GM03348 (cell line): ENCODE measurements at regions not wholly inside any gene's neighbourhood (a gene's known extent, or its start where the extent isn't known, plus 50 kb on each side); places are given as distances from the start of the nearest gene placed in this dataset.

Experiments
- DNase-seq: peaks from one replicate; pipeline ENCODE4 v3.0.0; 2012; ENCODE audit warnings: low spot score

DNA sequence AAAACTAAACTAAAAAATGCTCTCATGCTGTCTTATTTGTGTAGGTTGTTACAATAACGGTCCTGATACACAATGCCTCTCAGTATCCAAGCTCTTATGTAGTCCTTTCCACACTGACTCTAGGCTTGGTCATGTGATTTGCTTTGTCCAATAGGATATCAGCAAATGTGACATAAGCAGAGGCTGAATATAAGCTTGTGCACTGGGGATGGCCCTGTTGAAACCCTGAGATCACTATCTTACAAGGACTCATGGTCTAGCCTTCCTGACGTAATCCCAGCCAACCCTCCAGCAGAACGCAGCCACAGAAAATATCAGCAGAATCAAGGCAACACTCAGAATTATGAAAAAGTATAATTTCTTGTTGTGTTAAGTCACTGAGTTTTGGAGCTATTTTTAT, 145.1 kb upstream of the CCN2 start:
- DNase-seq: peak; percentile 16

DNA sequence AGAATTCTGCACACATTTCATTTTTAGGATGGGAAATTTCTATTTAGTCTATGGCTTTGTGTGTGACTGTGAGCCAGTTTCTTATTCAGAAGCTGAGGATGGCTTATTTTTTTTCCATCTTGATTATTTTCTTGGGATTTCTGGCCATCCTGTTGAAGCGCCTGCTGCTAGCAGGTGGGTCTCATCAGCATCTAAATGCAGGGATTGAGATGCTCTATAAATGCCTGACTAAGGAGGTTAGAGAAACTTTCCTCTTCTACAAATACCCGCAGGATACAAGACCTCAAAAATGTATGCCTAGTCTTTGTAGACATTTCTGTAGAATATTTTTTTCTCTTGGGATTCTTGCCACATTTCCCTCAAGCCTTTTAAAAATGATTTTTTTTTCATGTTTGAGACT, 138.0 kb upstream of the CCN2 start:
- DNase-seq: no peak

DNA sequence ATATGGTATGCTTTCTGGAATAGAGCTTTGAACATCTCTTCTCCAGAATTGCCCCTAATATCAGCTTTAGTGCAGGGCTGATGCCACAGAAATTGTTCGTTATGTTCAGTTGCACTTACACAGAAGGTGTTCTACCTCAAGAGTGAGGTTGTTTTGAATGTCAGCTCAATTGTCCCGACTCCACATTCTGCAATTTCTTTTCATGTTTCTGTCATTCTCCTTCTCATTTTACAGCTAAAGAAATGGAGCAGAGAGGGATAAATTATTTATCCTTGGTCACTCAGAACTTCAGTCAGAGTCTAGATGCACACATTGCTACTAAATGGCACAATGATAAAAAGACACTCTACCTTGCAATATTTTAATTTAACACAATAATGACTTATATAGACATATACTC, 137.0 kb upstream of the CCN2 start:
- no peak for DNase-seq

DNA sequence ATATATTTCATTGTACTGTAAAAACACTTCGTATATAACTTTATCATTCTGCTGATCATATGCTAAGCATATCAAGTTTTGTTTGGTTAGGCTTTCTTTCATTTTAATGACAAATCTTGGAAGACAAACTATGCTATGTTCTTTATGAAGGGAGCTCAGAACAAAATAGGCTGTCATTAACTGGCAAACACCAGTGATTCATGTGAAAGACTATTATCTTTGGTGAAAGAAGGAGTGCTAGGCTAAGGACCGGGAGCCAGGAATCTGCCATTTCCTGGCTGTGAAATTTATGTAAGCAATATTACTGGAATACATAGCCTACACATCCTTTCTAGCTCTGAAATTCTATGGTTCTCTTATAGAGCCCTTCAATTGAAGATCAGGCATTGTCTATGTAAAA, 136.2 kb upstream of the CCN2 start:
- no peak for DNase-seq

DNA sequence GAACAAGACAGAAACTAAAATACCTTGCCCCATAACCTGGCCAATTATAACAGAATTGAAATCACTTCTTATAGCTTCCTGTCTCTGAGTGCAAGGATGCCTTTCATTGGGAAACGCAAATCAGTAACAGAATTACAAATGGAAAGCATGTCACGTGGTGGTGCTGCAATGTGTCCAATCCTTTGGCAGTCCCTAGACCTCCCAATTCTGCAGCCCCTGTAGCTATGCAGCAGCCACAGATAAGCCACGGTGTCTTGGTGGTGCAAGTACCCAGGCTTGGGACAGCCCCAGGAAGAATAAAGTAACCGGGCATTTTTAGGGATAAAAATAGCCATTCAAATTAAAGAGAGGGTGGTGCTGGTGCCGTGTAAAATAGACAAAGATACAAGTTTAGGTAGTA, 134.6 kb upstream of the CCN2 start:
- DNase-seq: no peak

DNA sequence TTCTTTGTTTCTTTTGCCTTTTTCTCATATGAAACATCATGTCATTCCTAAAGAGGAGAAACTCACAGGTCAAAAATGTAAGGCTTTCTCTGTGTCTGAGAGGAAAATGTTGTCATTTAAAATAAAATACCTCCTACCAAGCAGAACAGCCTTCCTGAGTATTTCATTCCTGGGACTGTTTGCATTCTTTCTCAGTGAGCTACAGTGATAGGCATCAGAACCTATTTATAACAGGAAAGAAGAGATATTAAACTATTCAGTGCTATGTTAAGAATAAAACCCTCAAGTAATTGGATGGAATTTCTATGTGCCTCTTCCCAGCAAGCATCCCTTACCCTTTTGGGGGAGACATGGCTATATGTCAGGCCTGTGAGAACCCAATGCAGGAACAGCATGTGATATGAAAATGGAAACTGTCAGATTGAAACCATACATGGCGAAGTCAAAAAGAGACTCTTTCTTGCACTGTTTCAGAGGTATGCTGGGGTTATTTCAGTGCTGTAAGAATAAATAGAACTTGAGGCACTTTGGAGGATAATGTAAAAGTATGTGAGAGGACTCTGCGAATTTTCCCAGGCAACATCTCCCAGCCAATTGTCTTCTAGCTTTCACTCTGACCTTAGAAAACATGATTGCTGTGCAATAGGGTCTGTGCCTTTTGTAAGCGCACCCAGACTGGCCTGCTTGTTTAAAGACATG, 133.8 kb upstream of the CCN2 start:
- peak; percentile 77 for DNase-seq

DNA sequence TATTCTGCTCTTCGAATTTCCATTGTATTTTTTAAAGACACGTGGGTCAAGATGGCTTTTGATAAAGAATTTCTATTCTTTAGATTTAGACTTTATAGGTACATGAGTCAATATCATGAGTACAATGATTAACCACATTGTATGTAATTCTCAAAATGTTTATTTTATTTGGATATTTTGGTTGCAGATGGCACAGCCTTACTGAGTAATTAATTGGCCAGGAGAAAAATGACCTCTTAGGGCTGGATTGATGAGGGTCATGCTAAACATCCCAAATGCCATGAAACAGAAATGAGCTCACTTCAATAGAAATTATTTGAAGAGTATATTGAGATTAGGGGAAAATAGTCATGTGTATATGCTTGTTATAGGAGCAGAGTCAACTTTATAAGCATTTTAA, 131.2 kb upstream of the CCN2 start:
- DNase-seq: no peak

DNA sequence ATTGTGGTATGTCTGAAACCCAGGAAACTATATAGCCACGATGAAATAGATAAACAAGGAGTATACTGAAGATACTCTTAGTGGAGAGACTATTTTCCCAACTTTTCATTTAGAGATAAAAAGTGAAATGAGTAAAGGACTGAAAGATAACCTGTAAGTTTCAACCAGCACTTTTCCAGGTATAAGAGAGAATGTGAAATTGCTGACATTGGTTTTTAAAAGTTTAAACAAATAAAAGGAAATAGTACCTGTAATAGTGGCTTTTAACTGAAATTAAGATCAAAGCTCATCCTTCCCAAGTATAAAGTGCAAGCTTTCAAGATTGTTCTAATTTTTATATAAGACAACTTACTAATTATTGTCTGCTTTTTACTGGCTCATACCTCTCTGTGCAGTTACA, 130.2 kb upstream of the CCN2 start:
- DNase-seq: no peak

DNA sequence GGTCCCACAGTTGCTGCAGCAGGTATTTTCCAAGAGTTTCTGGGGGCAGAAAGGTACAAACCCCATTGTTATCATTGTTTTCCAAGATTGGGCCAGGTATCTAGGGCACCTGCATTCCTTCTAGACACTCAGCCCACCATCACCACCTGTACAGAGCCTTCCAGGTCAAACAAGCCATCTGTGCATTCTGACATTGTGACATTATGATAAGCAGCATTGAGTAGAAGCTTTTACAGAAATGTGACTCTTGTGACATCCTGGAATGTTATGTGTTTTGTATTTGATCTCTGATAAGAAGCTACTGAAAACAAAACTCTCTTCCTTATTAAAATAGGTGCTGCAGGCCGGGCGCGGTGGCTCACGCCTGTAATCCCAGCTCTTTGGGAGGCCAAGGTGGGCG, 128.1 kb upstream of the CCN2 start:
- no peak for DNase-seq

DNA sequence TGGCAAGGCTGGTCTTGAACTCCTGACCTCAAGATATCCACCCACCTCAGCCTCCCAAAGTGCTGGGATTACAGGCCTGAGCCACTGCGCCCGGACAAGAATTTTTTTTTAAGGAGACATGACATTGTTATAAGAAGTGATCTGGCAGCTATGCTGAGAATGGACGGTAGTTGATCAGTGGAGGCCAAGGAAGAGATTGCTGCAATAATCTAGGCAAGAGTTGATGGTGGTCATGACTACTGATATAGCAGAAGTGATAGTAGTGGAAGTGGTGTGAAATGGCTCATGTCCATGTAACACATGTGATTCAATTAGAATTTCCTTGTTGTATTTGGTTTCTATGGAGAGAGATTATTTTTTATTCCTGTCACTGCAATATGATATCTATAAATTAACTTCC, 125.3 kb upstream of the CCN2 start:
- DNase-seq: no peak

DNA sequence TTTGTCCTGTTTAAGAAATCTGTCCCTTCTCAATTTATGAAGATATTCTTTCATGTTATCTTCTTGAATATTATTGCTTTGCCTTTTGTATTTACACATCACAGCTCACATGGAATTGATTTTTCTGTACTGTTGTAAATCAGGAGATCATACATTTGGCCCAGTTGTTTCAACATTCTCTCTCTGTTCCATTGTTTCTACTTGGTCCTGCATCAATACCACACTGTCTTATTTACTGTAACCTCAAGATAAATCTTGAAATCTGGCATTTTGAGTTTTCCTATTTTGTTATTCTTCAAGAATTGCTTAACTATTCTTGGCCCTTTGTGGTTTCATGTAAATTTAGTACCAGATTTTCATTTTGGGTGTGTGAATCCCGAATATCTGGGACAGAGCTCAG, 121.7 kb upstream of the CCN2 start:
- DNase-seq: peak; percentile 43

DNA sequence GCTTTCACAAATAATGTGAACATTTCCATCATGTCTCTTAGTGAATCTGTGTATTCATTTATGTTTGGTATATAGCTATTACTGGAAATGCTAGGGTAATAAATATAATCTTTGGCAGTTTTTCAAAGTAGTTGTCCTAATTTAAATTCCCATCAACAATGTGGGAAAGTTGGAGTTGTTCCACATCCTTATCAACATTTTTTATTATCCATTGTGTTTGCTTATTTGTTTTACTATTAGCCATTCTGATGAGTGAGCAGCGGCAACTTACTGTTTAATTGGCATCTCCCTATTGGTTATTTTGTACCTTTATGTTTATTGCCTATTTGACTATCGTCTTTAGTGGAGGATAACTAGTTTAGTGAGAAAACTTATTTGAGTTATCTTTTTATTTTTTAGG, 121.1 kb upstream of the CCN2 start:
- DNase-seq: no peak

DNA sequence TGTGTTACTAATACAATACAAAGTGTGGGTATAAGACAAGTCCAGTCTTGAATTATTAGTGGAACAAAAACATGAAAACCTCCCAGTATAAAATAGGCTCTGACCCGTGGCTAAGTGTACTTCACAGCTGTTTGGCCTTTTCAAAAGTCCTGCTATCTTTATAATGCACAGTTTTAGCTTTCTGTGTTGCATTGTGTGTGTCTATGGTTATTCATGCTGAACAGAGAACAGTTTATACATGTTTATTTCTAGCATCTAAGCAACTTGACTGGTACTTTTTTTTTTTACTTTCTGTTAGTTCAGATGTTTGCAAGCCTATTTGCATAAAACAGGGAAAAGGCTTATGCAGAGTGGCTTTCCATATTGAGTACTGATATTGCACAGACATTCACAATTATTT, 119.2 kb upstream of the CCN2 start:
- DNase-seq: no peak

DNA sequence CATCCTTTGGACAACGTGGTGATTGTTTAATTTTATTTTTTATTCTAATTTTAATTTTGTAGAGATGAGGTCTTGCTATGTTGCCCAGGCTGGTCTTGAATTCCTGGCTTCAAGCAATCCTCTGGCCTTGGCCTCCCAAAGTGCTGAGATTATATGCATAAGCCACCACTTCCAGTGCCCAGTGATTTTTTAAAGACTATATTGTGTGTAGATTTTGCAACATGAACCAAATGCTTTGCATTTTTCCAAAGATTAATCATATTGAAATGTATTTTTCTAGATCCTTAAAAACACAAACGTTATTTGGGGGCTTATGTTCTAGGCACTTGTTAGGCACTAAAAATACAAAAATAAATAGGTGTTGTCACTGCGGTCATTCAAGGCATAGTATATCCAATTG, 117.6 kb upstream of the CCN2 start:
- no peak for DNase-seq

DNA sequence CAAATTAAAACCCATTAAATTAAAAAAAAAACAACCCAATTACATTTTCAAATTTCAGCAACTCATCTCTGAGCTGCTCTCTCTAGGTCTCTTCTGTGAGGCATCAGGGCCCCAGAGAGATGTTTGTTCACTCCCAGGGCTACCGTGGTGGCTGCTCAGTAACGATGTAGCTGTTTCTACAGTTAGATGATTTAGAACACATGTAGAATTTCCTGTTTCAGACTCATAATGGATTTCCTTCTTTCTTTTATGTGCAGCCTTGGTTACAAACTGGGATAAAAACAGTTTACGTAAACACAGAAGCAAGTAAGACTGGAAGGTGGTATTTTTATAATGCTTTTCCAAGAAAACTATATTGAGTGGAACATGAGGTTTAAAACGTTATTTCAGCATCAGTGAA, 116.1 kb upstream of the CCN2 start:
- peak; percentile 23 for DNase-seq

DNA sequence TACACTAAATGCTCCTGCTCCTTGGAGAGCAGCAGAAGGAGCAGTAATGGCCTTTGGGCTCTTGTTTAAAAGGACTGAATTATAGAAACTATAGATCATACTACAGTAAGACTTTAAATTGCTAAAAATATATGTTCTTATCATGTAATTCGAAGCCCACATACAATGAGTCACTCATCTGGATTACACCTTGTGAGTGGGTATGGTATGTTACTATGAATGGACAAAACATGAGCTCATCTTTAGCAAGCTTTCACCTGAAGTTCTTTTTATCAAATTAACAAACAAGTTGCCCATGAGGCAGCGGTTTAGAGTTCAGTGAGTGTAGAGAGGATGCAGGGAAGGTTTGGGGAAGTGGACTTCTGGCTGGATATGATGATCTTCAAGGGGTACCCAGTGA, 114.4 kb upstream of the CCN2 start:
- no peak for DNase-seq

DNA sequence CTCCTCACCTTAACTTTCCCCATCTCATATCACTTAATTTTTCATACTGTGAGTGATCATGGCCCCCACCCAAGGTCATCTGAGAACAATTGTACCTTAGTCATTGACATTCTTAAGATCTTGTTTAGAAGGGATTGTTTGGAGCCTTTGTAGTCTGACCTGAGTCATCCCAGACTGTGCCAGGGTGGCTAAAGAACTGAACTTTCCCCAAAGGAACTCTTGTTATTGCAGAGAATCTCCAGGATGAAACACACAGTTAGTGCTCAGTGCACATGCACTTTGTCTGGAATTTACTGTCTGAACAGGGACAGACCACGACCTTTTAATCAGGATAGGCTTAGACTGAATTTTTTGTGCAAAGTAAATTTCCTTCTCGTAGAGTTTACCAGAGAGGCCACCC, 112.6 kb upstream of the CCN2 start:
- DNase-seq: peak; percentile 52

DNA sequence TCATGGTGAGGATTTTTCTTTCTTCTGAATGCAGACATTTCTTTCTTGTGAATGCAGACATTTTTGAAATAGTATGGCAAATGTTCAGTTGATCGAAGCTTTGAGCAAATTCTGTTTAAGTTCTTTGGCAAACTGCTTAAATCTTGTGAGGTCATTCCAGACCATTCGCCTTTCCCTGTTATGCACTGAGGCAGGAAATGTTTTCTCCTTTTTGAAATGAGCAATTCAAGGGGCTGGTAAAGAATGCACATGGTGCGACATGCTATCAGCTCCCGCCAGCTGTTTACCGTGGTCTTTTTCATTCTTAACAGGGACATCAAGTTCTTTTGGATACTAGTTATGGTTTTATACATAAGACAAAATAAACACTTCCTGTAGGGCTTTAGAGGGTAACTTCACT, 112.0 kb upstream of the CCN2 start:
- no peak for DNase-seq

DNA sequence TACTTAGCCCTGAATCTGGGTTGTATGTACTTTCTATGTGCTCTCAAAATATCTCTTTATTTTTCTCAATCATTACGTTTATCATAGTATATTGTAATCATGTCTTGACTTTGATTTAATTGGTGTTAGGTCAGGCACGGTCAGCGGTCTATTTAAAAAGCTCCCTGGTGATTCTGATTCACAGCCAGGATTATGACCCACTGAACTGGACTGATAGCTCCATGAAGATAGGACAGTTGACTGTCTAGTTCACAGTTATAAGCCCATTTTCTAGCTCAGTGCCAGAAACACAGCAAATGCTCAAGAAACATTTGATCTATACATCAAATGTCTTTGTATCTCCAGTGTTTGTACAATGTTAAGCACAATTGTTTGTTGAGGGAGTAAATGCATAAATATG, 111.5 kb upstream of the CCN2 start:
- no peak for DNase-seq

DNA sequence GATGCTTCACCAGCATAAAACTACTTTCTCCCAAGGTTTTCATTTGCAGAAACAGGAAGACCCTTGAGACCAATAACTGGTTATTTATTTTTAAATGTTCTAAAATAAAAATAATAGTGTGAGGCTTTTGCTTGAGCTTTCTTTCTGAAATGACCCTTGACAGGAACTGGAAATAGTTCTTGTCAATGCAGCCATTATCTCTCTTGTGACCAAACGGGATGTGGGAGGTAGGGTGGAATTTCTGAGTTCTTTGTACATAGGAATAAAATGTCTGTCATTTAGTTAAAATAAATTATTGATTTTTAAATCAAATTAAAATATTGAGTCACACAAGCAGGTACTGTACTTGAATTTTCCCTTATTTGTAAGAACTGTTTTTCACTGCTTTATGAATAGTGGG, 110.2 kb upstream of the CCN2 start:
- no peak for DNase-seq

DNA sequence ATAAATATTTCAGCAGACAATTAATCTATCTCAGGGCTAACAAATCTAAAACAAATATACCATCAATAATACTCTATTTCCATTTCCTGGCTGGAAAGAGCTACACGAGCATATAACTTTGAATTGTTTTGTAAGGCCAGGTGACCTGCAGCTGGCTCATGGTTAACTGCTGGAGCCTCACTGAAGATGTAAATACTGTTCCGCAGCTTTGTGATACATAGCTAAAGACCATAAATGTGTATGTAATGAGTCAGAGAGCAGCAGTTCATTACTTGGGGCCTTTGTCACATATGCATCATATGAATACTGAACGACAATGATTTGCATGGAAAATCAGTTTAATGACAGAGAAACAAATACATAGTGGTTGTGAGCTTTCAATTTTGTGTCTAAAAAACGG, 109.4 kb upstream of the CCN2 start:
- no peak for DNase-seq

DNA sequence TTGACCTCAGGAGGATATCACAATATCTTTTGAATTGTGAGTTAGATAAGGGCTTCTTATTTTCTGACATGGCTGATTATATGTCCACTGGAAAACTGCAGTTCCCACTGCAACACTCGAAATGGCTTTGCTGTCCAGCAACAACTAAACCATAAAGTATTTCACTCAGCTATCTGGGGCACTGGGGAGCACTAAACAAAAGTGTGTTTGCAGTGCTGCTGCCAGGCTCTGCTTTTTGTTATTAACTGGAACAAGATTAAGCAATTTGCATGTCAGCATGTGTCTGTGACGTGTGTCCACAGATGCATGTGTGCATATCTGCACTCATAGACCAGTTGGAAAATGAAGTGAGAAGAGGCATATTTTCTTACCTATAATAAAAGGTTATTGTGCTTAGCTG, 107.8 kb upstream of the CCN2 start:
- peak; percentile 7 for DNase-seq

DNA sequence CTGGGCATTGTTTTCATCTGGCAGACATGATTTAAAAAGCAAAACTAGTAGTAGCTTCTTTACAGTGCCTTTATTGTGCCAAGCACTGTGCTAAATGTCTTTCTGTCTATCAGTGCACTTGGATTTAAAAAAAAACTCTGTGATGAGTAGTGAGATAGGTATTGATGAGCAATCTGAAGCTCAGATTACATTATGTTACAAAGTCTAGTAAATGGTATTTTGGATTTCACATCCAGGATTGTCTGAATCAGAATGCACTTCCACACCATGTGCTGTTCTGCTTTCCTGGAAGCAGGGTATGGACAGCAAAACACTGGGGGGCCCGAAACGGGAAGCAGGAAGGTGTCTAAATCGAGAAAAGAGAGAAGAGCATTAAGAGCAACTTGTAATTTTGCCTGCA, 103.4 kb upstream of the CCN2 start:
- peak; percentile 47 for DNase-seq

DNA sequence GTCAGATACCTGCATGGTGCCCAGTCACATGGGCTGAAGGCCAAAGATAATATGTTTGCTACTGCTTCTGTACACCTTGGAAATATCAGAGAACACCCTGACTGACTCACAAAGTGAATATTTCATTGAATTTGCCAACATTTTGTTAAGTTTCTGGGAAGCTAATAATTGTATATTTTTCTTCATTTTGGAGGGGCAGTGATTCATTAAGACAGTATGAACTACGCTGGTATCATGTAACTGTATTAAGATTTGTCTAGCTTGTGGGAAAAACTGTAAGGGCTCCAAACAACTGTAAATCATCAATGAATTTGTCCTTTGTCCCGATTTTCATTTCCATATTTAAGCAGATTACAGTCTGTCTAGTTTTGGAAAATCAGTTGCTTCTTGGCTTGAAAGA, 102.3 kb upstream of the CCN2 start:
- DNase-seq: peak; percentile 35

DNA sequence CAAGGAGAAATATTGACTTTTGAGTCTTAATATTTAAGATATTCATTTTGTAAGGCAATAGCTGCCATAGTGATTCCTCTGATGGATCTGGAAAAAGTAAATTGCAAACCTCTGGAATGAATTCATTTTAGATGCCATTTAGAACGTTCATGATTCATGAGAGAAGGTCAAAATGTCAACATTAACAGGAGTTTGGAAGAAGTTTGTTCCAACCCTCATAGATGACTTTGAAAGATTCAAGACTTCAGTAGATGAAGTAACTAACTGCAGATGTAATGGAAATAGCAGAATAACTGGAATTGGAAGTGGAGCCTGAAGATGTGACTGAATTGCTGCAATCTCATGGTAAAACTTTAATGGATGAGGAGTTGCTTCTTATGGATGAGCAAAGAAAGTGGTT, 100.9 kb upstream of the CCN2 start:
- no peak for DNase-seq
